ENCODE measurements at regions not wholly inside any gene's neighbourhood (a gene's known extent, or its start where the extent isn't known, plus 50 kb on each side); places are given as distances from the start of the nearest gene placed in this dataset.

DNA sequence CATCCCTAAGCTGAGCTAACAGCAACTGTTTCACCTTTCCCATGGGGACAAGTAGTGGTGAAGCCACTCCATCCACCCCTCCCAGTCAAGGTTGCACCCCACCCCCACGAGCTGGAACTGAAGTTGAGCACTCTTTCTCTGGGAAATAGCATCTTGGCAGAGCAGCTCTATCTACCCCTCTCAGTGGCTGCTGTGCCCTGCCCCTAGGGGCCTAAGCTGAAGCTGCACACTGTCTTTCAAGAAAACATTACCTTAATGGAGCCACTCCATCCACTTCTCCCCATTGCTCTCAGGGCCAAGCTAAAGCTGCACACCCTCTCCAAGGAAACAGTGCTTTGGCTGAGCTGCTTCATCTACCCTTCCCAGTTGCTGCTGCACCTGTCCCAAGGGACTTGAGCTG, 170.6 kb upstream of the CCDC196 start:
- ChIA-PET CTCF (no interaction called here), SMC1A (ENCODE audit: uncharacterized antibody, unreplicated experiment) (interaction anchor here (0.9 kb wide), 1 partner anchor 8 kb away, joined by 3 read pairs; no protein-coding TSS in a partner anchor), RAD21 (ENCODE audit: unreplicated experiment) (no interaction called here), POLR2A (no interaction called here)
- BruUV-seq (replicated peaks), result no TSS peak
- H2AFZ ChIP-seq (ENCODE audit: control insufficient read depth, low read depth, low read length), result no peak overlapping the region
- H4K20me1 ChIP-seq (ENCODE audit: control insufficient read depth, insufficient read depth), result no peaks in the 10 kb centered on the region
- H3K27ac ChIP-seq (ENCODE audit: control insufficient read depth, insufficient read depth), result no peak overlapping the region
- intact Hi-C loops (cut with micrococcal nuclease; ENCODE audit: unreplicated experiment), result no loop called here
- FAIRE-seq (no peak), DNase-seq (ENCODE audit: low read depth, low spot score) (no peak), ATAC-seq (no peak)
- 0% methylated on average over 1 of the region's 1 CpG for WGBS (ENCODE audit: insufficient coverage, insufficient replicate concordance, low lambda C conversion rate, missing lambda C conversion rate)
- no peaks in the 10 kb centered on the region for H3K27me3 ChIP-seq (replicated peaks in 1 of 2; ENCODE audit: control insufficient read depth in 2 of 2, insufficient read depth in 2 of 2, low read length in 1 of 2)
- in situ Hi-C loops (cut with MboI), result no loop called here
- no peaks in the 10 kb centered on the region for H3K79me2 ChIP-seq (ENCODE audit: control insufficient read depth, insufficient read depth, low read length)
- TF ChIP-seq, protein P1, sequence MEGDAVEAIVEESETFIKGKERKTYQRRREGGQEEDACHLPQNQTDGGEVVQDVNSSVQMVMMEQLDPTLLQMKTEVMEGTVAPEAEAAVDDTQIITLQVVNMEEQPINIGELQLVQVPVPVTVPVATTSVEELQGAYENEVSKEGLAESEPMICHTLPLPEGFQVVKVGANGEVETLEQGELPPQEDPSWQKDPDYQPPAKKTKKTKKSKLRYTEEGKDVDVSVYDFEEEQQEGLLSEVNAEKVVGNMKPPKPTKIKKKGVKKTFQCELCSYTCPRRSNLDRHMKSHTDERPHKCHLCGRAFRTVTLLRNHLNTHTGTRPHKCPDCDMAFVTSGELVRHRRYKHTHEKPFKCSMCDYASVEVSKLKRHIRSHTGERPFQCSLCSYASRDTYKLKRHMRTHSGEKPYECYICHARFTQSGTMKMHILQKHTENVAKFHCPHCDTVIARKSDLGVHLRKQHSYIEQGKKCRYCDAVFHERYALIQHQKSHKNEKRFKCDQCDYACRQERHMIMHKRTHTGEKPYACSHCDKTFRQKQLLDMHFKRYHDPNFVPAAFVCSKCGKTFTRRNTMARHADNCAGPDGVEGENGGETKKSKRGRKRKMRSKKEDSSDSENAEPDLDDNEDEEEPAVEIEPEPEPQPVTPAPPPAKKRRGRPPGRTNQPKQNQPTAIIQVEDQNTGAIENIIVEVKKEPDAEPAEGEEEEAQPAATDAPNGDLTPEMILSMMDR (IDR thresholded peaks at IDR 0.05 in 2 of 3, conservative IDR thresholded peaks at IDR 0.05 in 1 of 3; ENCODE audit: control insufficient read depth in 2 of 3, extremely low read depth in 1 of 3, insufficient read depth in 1 of 3, low read depth in 3 of 3, low read length in 3 of 3), result 0 out of 6 replicates have a peak, but pooled peaks of 1 of the 3 experiments have one; percentile 15
- no peak for TF ChIP-seq DPF2 (IDR thresholded peaks at IDR 0.05)
- no peaks in the 10 kb centered on the region for H3K4me1 ChIP-seq (ENCODE audit: control insufficient read depth, insufficient read depth, low read length)
- no peaks in the 10 kb centered on the region; the same call in 2 of the 3 replicates for H3K9me3 ChIP-seq (replicated peaks; ENCODE audit: control insufficient read depth, insufficient read depth, low read length)
- H3K4me2 ChIP-seq (ENCODE audit: control insufficient read depth, insufficient read depth), result no peak overlapping the region
- H3K4me3 ChIP-seq, result no peak overlapping the region
- no peaks in the 10 kb centered on the region for H3K36me3 ChIP-seq (ENCODE audit: control insufficient read depth in 2 of 2, insufficient read depth in 2 of 2, low read length in 1 of 2)
- no peak overlapping the region for H3K9ac ChIP-seq (ENCODE audit: control insufficient read depth, insufficient read depth, low read length)

DNA sequence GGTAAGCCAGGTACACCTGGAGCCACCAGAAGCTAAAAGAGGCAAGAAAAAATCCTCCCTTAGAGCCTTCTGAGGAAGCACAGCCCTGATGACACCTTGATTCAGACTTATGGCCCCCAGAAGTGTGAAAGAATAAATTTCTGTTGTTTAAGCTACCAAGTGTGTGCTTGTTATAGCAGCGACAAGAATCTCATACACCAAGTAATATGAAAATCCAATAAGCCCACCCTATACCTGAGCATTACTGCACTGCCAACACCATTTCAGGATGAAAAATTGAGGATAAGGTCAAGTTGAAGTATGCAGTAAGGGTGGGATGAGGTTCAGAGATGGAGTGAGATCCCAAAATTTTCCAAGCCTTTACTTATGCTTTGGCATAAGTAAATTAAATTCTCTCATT, 163.6 kb upstream of the CCDC196 start:
- CTCF ChIA-PET, result no interaction called here
- DNase-seq (ENCODE audit: low read depth, low spot score) (no peak), ATAC-seq (no peak), FAIRE-seq (no peak)
- H3K27ac ChIP-seq (ENCODE audit: control insufficient read depth, insufficient read depth), result no peak overlapping the region
- no TSS peak for BruUV-seq (replicated peaks)
- 96% methylated on average over 1 of the region's 1 CpG for WGBS (ENCODE audit: insufficient coverage, insufficient replicate concordance, low lambda C conversion rate, missing lambda C conversion rate)
- no peak overlapping the region for H3K9ac ChIP-seq (ENCODE audit: control insufficient read depth, insufficient read depth, low read length)
- RAD21 ChIA-PET (ENCODE audit: unreplicated experiment), result interaction anchor here (0.6 kb wide), 1 partner anchor 27 kb away, joined by 3 read pairs; no protein-coding TSS in a partner anchor
- no peak overlapping the region for H2AFZ ChIP-seq (ENCODE audit: control insufficient read depth, low read depth, low read length)
- no peak overlapping the region for H3K4me3 ChIP-seq
- H3K4me1 ChIP-seq (ENCODE audit: control insufficient read depth, insufficient read depth, low read length), result no peaks in the 10 kb centered on the region
- H3K79me2 ChIP-seq (ENCODE audit: control insufficient read depth, insufficient read depth, low read length), result no peaks in the 10 kb centered on the region
- no peaks in the 10 kb centered on the region for H3K27me3 ChIP-seq (replicated peaks in 1 of 2; ENCODE audit: control insufficient read depth in 2 of 2, insufficient read depth in 2 of 2, low read length in 1 of 2)
- H4K20me1 ChIP-seq (ENCODE audit: control insufficient read depth, insufficient read depth), result no peaks in the 10 kb centered on the region
- H3K9me3 ChIP-seq (replicated peaks; ENCODE audit: control insufficient read depth, insufficient read depth, low read length), result no peaks in the 10 kb centered on the region
- in situ Hi-C loops (cut with MboI), result no loop called here
- intact Hi-C loops (cut with micrococcal nuclease; ENCODE audit: unreplicated experiment), result no loop called here
- POLR2A ChIA-PET, result no interaction called here
- TF ChIP-seq IKZF2 (IDR thresholded peaks at IDR 0.05) (no peak), NR2F1 (conservative IDR thresholded peaks at IDR 0.05) (no peak), ASH2L (IDR thresholded peaks at IDR 0.05; ENCODE audit: borderline replicate concordance, low read depth) (no peak)
- H3K4me2 ChIP-seq (ENCODE audit: control insufficient read depth, insufficient read depth), result no peak overlapping the region
- H3K36me3 ChIP-seq (ENCODE audit: control insufficient read depth in 2 of 2, insufficient read depth in 2 of 2, low read length in 1 of 2), result no peaks in the 10 kb centered on the region
- SMC1A ChIA-PET (ENCODE audit: uncharacterized antibody, unreplicated experiment), result interaction anchor here (1.3 kb wide), 1 partner anchor 11 kb away, joined by 3 read pairs; no protein-coding TSS in a partner anchor

All from GM12878 (cell line).